ENCODE measurements at regions not wholly inside any gene's neighbourhood (a gene's known extent, or its start where the extent isn't known, plus 50 kb on each side); places are given as distances from the start of the nearest gene placed in this dataset.
"Not testable (repeated sequence)": the region's sequence is repeated elsewhere in the genome, so short reads cannot be mapped to it uniquely, and the experiment has no call there.

DNA sequence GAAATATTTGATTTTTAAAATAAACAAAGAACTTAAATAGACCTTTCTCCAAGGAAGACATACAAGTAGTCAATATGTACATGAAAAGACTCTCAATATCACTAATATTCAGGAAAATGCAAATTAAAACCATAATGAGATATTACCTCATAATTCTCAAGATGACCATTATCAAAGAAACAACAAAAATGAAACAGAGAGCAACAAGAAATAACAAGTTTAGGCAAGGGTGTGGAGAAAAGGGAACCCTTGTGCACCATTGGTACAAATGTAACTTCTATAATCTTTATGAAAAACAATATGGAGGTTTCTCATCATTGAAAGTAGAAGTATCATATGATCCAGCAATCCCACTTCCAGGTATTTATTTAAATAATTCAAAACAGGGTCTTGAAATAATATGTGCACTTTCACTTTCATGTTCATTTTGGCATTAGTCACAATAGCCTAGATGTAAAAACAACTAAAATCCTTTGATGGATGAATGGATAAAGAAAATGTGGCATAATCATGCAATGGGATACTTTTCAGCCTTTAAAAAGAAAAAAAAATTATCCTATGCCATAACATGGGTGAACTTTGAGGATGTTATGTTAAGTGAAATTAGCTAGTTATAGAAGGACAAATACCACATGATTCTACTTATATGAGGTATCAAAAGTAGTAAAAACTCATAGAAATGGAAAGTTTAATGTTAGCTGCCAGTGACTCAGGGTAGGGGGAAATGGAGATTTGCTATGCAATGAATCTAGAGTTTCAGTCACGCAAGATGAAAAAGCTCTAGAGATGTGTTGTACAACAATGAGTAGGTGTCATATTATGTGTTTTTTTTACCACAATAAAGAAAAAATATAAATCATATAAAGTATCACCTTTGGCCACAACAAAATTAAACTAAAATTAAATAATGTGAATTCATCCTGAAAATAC, 114.5 kb upstream of the LYPLAL1 start:
- DNase-seq (ENCODE audit: low spot score), result no peak

- DNase-seq (ENCODE audit: low spot score), result no peak
Measured at GRCh38 chr1:219060798-219061197, 112.9 kb upstream of the LYPLAL1 start.

DNA sequence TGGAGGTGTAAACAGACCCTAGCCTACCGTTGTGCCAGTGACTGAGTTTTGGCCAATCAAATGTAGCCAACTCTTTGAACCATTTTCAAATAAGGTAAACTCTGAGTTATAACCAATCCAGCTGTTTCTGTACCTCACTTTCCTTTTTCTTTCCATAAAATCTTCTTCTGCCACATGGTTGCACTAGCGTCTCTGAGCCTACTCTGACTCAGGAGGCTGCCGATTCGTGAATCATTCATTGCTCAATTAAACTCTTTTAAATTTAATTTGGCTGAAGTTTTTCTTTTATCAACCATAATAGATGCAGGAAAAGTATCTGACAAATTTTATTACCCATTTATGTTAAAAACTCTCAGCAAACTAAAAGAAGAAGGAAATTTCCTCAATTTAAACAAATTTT, 111.5 kb upstream of the LYPLAL1 start:
- DNase-seq (ENCODE audit: low spot score), result no peak

DNA sequence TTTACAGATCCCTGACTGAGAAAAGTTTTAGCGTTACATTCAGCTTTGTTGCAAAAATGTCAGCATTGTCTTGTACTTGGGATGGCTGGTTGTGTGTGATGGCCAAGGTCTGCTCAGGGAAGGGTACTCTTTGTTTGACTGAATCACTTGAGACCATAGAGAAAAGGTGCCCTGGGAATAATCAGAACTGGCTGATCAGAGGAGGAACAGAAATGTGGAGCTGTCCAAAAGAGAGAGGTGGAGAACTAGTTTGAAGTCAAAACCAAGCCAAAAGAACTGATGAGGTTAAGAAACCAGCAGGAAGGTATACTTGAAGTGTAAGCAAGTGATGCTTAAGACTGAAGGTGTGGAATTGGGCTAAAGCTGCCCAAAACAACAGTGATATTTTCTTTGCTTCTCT, 107.6 kb upstream of the LYPLAL1 start:
- DNase-seq (ENCODE audit: low spot score), result no peak

DNA sequence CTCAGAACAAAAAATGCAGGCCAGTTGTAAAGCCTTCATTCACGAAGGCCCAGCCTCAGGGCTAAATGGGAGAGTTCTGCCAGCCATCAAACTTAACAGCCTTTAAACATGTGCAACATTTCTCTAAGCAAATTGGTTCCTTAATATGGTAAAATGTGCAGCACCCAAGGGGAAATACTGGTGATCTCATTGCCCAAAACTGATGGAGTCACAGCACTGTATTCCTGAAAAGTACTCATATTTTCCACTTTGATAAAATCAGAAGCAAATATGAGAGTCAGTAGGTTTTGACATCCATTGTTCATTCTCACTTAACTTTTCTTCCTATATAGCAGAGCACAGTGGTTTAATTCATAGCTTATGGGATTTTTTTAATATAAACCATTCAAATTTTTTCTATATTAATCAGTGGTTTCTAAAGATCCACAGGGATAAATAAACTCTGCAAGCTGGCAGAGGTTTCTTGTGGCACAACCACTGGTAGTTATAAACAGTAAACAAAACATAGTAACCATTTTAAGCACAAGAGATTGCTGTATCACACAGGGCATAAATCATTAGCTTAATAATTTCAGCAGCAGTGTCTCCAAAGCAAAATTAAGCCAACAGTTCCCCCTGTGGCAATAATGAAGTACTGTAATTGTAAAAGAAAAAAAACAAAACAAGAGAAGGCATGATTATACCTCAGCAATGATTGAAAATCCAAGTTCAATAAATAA, 106.9 kb upstream of the LYPLAL1 start:
- peak; percentile 8 for DNase-seq (ENCODE audit: low spot score)

- DNase-seq (ENCODE audit: low spot score), result no peak
Measured at GRCh38 chr1:219067350-219067712, 106.3 kb upstream of the LYPLAL1 start.

- not testable (repeated sequence) for DNase-seq (ENCODE audit: low spot score)
Measured at GRCh38 chr1:219070395-219070794, 103.3 kb upstream of the LYPLAL1 start.

- no peak for DNase-seq (ENCODE audit: low spot score)
Measured at GRCh38 chr1:219071209-219071608, 102.5 kb upstream of the LYPLAL1 start.

DNA sequence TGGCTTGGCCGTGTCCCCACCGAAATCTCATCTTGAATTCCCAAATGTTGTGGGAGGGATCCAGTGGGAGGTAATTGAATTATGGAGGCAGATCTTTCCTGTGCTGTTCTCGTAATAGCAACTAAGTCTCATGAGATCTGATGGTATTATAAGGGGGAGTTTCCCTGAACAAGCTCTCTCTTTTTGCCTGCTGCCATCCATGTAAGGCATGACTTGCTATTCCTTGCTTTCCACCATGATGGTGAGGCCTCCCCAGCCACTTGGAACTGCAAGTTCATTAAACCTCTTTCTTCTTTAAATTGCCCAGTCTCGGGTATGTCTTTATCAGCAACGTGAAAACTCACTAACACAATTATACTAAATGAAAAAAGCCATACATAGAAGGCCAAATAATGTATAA, 101.3 kb upstream of the LYPLAL1 start:
- no peak for DNase-seq (ENCODE audit: low spot score)

DNA sequence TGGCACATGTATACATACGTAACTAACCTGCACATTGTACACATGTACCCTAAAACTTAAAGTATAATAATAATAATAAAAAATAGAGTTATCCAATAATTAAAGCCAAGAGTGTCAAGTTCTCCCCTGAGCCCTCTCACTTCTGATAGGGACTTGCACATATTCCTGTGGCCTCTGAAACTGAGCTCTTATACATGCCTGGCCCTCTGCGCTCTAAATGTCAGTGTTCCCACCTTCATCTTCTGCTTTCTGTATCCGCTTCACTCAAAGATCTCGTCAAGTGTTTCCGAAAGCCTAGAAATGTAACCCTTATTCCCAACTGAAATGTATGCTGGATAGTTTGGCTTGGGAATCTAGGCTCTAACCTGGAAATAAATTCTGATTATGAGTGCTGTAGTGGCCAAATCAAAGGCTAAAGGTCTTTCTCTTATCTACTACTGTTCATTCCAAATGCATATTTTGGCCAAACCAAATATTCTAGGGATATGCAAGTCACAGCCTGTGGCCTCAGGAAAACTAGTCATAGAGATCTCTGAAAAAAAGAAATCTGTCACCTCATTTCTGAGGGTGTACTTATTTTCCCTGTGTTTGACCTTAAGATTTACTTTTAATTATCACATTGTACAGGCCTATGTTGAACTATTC, 99.5 kb upstream of the LYPLAL1 start:
- no peak for DNase-seq (ENCODE audit: low spot score)

GRCh38 chr1:219075121-219075879, 98.4 kb upstream of the LYPLAL1 start:
- DNase-seq (ENCODE audit: low spot score), result no peak

DNA sequence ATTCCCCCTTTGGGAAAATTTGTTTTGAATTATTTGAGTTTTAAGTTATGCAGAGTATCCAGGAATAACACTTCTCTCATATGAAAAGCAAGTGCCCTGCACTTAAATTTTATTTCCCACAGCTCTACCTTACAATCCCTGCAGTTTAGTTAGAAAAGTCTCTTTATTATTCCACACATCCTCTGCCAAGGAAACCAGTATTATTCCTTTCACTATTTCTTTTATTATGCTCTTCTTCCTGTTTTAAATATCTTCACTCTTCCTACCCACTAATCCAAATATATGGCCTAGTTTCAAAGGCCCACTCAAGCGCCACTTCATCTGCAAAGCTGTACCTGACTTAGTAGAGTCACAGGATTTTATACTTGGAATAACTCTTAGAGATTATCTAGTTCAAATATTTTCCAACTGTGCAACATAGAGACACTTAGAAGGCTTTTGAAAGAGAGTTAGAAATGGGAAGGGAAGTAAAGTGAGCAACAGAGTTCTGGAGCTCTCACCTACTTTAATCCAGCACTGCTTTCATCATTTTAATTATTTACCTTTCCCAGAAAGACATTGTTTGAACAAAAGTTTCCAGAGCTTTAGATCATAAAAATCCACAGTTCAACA, 97.2 kb upstream of the LYPLAL1 start:
- DNase-seq (ENCODE audit: low spot score), result no peak

DNA sequence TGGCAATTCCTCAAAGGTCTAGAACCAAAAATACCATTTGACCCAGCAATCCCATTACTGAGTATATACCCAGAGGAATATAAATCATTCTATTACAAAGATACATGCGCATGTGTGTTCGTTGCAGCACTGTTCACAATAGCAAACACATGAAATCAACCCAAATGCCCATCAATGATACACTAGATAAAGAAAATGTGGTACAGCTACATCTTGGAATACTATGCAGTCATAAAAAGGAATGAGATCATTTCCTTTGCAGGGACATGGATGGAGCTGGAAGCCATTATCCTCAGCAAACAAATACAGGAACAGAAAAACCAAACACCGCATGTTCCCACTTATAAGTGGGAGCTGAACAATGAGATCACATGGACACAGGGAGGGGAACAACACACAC, 95.9 kb upstream of the LYPLAL1 start:
- not testable (repeated sequence) for DNase-seq (ENCODE audit: low spot score)

GRCh38 chr1:219081943-219082925, 91.4 kb upstream of the LYPLAL1 start:
- no peak for DNase-seq (ENCODE audit: low spot score)

GRCh38 chr1:219083631-219084030, 90.0 kb upstream of the LYPLAL1 start:
- no peak for DNase-seq (ENCODE audit: low spot score)

DNA sequence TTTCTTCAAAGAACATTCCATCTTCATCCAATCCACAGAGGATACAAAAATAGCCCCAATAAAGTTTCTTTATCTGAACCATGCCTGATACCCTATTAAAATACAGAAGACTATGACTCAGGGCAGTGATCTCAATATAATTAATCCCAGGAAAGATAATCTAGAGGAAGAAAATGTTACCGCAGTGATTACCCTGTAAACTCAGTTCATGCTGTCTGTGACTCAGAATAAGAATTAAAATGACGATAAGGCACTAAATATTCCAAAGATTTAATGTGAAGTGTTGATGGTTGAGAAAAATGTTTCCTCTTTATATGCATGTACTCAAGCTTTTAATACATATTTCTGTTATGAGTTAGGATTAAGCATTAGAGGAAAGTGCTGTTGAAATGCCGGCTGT, 88.6 kb upstream of the LYPLAL1 start:
- no peak for DNase-seq (ENCODE audit: low spot score)

GRCh38 chr1:219085988-219086387, 87.7 kb upstream of the LYPLAL1 start:
- no peak for DNase-seq (ENCODE audit: low spot score)

DNA sequence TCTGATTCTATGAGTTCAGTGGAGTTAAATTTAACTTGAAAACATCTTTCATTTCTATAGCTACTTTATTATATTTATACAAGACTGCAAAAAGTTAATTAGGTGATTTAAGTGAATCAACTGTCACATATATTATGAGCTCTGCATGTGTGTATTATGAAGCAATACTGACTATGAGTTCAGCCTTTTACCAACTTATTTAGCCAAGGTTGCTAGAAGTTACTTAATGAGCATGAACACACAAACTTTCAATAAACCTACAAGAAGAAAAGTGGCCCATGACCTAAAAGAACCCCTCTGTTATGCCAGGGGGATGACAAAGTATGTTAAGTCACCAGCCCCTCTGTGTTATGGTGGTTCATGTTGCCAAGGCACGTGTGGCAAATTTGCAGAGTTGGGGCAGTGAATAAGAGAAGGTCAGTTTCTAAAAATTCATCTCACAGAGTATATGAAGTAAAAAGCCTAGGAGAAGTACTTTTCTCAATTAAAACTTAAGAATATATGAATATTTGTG, 86.7 kb upstream of the LYPLAL1 start:
- DNase-seq (ENCODE audit: low spot score), result no peak

- DNase-seq (ENCODE audit: low spot score), result peak; percentile 65
Measured at GRCh38 chr1:219088778-219089557, 84.7 kb upstream of the LYPLAL1 start.
